B cell (primary cell): ENCODE measurements at regions not wholly inside any gene's neighbourhood (a gene's known extent, or its start where the extent isn't known, plus 50 kb on each side); places are given as distances from the start of the nearest gene placed in this dataset.

Experiments used
- ATAC-seq: fragments of 200-7000 bp; cut with Tn5 transposase; one replicate; pipeline ENCODE4 v1.10.0; 2021; ENCODE audit warnings: low read depth, mild to moderate bottlenecking, moderate number of reproducible peaks, moderate library complexity
- CTCF ChIA-PET: fragments of 350-600 bp; sonication (Branson Sonifier 250); formaldehyde crosslinking; loops from one replicate; lab custom pipeline; 2021; ENCODE audit warnings: antibody characterized with exemption, inconsistent platforms; lab: Charles Lee
- POLR2A ChIA-PET: fragments of 350-600 bp; sonication (Branson Sonifier 250); formaldehyde crosslinking; loops from one replicate; lab custom pipeline; 2021; ENCODE audit warnings: antibody characterized with exemption; lab: Charles Lee
- DNase-seq: peaks from one replicate; pipeline ENCODE4 v3.0.0; 2013
- H2AFZ ChIP-seq: 2 replicates; pipeline ENCODE4 v1.6.1; 2012; ENCODE audit warnings: mild to moderate bottlenecking, low read depth, low read length; ENCODE audit not compliant: insufficient read depth, poor library complexity, severe bottlenecking
- H3K27ac ChIP-seq, 2 donors: 1 replicate in 1 of 2; 2 replicates in 1 of 2; pipeline ENCODE4 v1.5.1; 2012 to 2013; ENCODE audit warnings: low read length in 2 of 2, mild to moderate bottlenecking in 2 of 2, moderate library complexity in 1 of 2
- H3K27me3 ChIP-seq, 4 experiments: fragments of 200-600 bp in 1 of 4; sonication (generic) in 1 of 4; replicated peaks in 1 of 4; 1 replicate in 2 of 4; 2 replicates in 2 of 4; pipeline versions ENCODE4 v1.6.1 to v1.7.0; 2013 to 2016; ENCODE audit warnings: low read length in 3 of 4, mild to moderate bottlenecking in 2 of 4, mixed read lengths in 1 of 4, moderate library complexity in 1 of 4; ENCODE audit not compliant: insufficient read depth in 4 of 4, control insufficient read depth in 3 of 4; ENCODE audit errors: control extremely low read depth in 1 of 4
- H3K36me3 ChIP-seq, 2 experiments: replicated peaks in 1 of 2; 1 replicate in 1 of 2; 2 replicates in 1 of 2; pipeline versions ENCODE4 v1.6.1 to v1.7.1; 2013; ENCODE audit warnings: low read length in 1 of 2; ENCODE audit not compliant: insufficient read depth in 2 of 2, control insufficient read depth in 1 of 2; ENCODE audit errors: control extremely low read depth in 1 of 2, extremely low read depth in 1 of 2
- H3K4me1 ChIP-seq, 2 donors: fragments of 200-600 bp in 1 of 2; sonication (generic) in 1 of 2; 1 replicate in 1 of 2; 2 replicates in 1 of 2; pipeline versions ENCODE4 v1.5.1 to v1.6.1; 2013 to 2017; ENCODE audit warnings: low read length in 2 of 2; ENCODE audit not compliant: control insufficient read depth in 2 of 2, insufficient read depth in 2 of 2
- H3K4me2 ChIP-seq: replicated peaks from 2 replicates; pipeline ENCODE3; 2012; ENCODE audit warnings: mild to moderate bottlenecking, low read depth, low read length; ENCODE audit not compliant: poor library complexity, severe bottlenecking
- H3K4me3 ChIP-seq, 5 experiments: fragments of 200-600 bp in 1 of 5; sonication (generic) in 1 of 5; 1 replicate in 3 of 5; 2 replicates in 2 of 5; pipeline versions ENCODE4 v1.5.1 to v1.7.0; 2011 to 2016; ENCODE audit warnings: low read length in 4 of 5, mild to moderate bottlenecking in 4 of 5, low read depth in 2 of 5, control low read depth in 1 of 5, moderate library complexity in 1 of 5; ENCODE audit not compliant: insufficient read depth in 1 of 5; ENCODE audit errors: control extremely low read depth in 1 of 5, extremely low read depth in 1 of 5
- H3K79me2 ChIP-seq: fragments of 200-600 bp; sonication (generic); one replicate; pipeline ENCODE4 v1.6.0; 2016; ENCODE audit warnings: low read length; ENCODE audit not compliant: control insufficient read depth, insufficient read depth
- H3K9ac ChIP-seq: fragments of 200-600 bp; sonication (generic); 2 replicates; pipeline ENCODE4 v1.6.1; 2017; ENCODE audit warnings: mild to moderate bottlenecking, low read length, moderate library complexity
- H3K9me3 ChIP-seq, 3 donors: one replicate each; pipeline versions ENCODE4 v1.6.1 to v1.7.1; 2013; ENCODE audit warnings: low read length in 2 of 3; ENCODE audit not compliant: control insufficient read depth in 2 of 3, insufficient read depth in 1 of 3; ENCODE audit errors: control extremely low read depth in 1 of 3
- H4K20me1 ChIP-seq: 2 replicates; pipeline ENCODE4 v1.6.0; 2012; ENCODE audit warnings: mild to moderate bottlenecking, low read length; ENCODE audit not compliant: insufficient read depth, control insufficient read depth, poor library complexity, severe bottlenecking
- H3K27ac Mint-ChIP-seq: one replicate; pipeline ENCODE4 v1.8.0; 2021; ENCODE audit warnings: mixed read lengths
- H3K27me3 Mint-ChIP-seq: one replicate; pipeline ENCODE4 v1.8.0; 2021; ENCODE audit warnings: mixed read lengths
- H3K4me1 Mint-ChIP-seq: one replicate; pipeline ENCODE4 v1.8.0; 2021; ENCODE audit warnings: mixed read lengths
- H3K4me3 Mint-ChIP-seq: one replicate; pipeline ENCODE4 v1.8.0; 2021; ENCODE audit warnings: mixed read lengths
- H3K9me3 Mint-ChIP-seq: one replicate; pipeline ENCODE4 v1.8.0; 2022; ENCODE audit warnings: mixed read lengths; ENCODE audit not compliant: insufficient read depth
- CTCF ChIP-seq: fragments of 200-600 bp; IDR thresholded peaks from one replicate; pipeline ENCODE4 v1.8.0; 2022; ENCODE audit warnings: antibody characterized with exemption, mild to moderate bottlenecking
- EZH2 ChIP-seq: IDR thresholded peaks from 2 replicates; pipeline ENCODE4 v1.6.1; 2012; ENCODE audit warnings: borderline replicate concordance, low read depth, mild to moderate bottlenecking, moderate library complexity, low read length; ENCODE audit not compliant: insufficient read depth, poor library complexity, severe bottlenecking
- intact Hi-C: fragments of 100-400 bp; cut with micrococcal nuclease; formaldehyde crosslinking; loops from one replicate; pipeline ENCODE4 v1.10.0; 2022

- peaks cover 0 to 13% (median 3%) of the 10 kb centered on the region in 3 donors for H3K9me3 ChIP-seq
- no peaks in the 10 kb centered on the region for H3K4me1 ChIP-seq
- Mint-ChIP-seq H3K27me3 (peaks cover 3% of the 10 kb centered on the region), H3K4me3 (no peak overlapping the region), H3K27ac (no peak overlapping the region), H3K4me1 (no peaks in the 10 kb centered on the region), H3K9me3 (peaks cover 3% of the 10 kb centered on the region)
- POLR2A ChIA-PET = no interaction called here
- no peak overlapping the region for H3K4me3 ChIP-seq
- no peaks in the 10 kb centered on the region for H3K27me3 ChIP-seq
- H2AFZ ChIP-seq = no peak overlapping the region
- H3K4me2 ChIP-seq = no peak overlapping the region
- H4K20me1 ChIP-seq = no peaks in the 10 kb centered on the region
- H3K27ac ChIP-seq = no peak overlapping the region
- CTCF ChIA-PET = no interaction called here
- intact Hi-C loops = no loop called here
- no peak overlapping the region for H3K9ac ChIP-seq
- DNase-seq (no peak), ATAC-seq (no peak)
- H3K36me3 ChIP-seq = no peaks in the 10 kb centered on the region
- H3K79me2 ChIP-seq = no peaks in the 10 kb centered on the region
- no peak for TF ChIP-seq EZH2
- TF ChIP-seq CTCF = no peak
These were observed 555.6 kb downstream of the CCER1 start for GRCh38 chr12:90399357-90399756.

- no peak overlapping the region for H3K27ac Mint-ChIP-seq
These were observed 556.6 kb downstream of the CCER1 start for GRCh38 chr12:90398285-90398836.

More at GRCh38 chr12:90398285-90398836, 556.6 kb downstream of the CCER1 start:
- no peak overlapping the region for H3K27ac ChIP-seq
- no peak overlapping the region for H3K4me3 ChIP-seq
- ATAC-seq (no peak), DNase-seq (no peak)
- H3K4me1 ChIP-seq = no peaks in the 10 kb centered on the region
- no peak overlapping the region for H3K9ac ChIP-seq
- H3K4me1 Mint-ChIP-seq = no peaks in the 10 kb centered on the region
- no peaks in the 10 kb centered on the region for H4K20me1 ChIP-seq
- intact Hi-C loops = no loop called here
- peaks cover 0 to 13% (median 3%) of the 10 kb centered on the region in 3 donors for H3K9me3 ChIP-seq
- H3K36me3 ChIP-seq = no peaks in the 10 kb centered on the region
- H3K27me3 ChIP-seq = no peaks in the 10 kb centered on the region
- CTCF ChIA-PET = no interaction called here
- H3K9me3 Mint-ChIP-seq = peaks cover 3% of the 10 kb centered on the region
- no peak overlapping the region for H2AFZ ChIP-seq
- H3K27me3 Mint-ChIP-seq = peaks cover 3% of the 10 kb centered on the region
- H3K4me2 ChIP-seq = no peak overlapping the region
- POLR2A ChIA-PET = no interaction called here
- H3K79me2 ChIP-seq = no peaks in the 10 kb centered on the region
- TF ChIP-seq EZH2 = no peak
- TF ChIP-seq CTCF = no peak
- H3K4me3 Mint-ChIP-seq = no peak overlapping the region
